ENCODE measurements at regions not wholly inside any gene's neighbourhood (a gene's known extent, or its start where the extent isn't known, plus 50 kb on each side); places are given as distances from the start of the nearest gene placed in this dataset.
A peak's percentile ranks its signal among the peaks of the same experiment; 100 is the strongest.

- Histone ChIP-seq H2BK5ac (ENCODE audit: low read depth, low read length, poor library complexity, severe bottlenecking) (no peak overlapping the region), H3K14ac (replicated peaks; ENCODE audit: low read depth, low read length) (no peak overlapping the region), H3K56ac (ENCODE audit: extremely low read depth, insufficient read depth, low read length) (no peak overlapping the region), H2BK120ac (ENCODE audit: low read depth, low read length) (no peak overlapping the region), H2AK5ac (ENCODE audit: low read depth, low read length) (no peak overlapping the region), H3K18ac (ENCODE audit: low read depth, low read length) (no peak overlapping the region), H3K79me1 (ENCODE audit: low read depth in 1 of 2, low read length in 2 of 2) (no peaks in the 10 kb centered on the region), H3K9me1 (ENCODE audit: insufficient read depth, low read length) (no peaks in the 10 kb centered on the region), H4K5ac (ENCODE audit: low read depth, low read length) (no peak overlapping the region), H2AK9ac (replicated peaks; ENCODE audit: low read depth, low read length, poor library complexity) (no peak overlapping the region), H4K8ac (ENCODE audit: low read depth in 2 of 2, low read length in 2 of 2) (no peak overlapping the region), H3K4me2 (ENCODE audit: low read depth, low read length) (no peak overlapping the region), H2BK15ac (ENCODE audit: low read depth, low read length) (no peak overlapping the region), H3K23ac (ENCODE audit: low read depth, low read length) (no peak overlapping the region), H4K91ac (ENCODE audit: insufficient read depth, low read depth, low read length) (no peak overlapping the region), H3K9me3 (ENCODE audit: control insufficient read depth, insufficient read depth, low read length) (no peaks in the 10 kb centered on the region), H3K27ac (ENCODE audit: insufficient read depth, low read length) (no peak overlapping the region), H4K20me1 (ENCODE audit: insufficient read depth, low read length) (no peaks in the 10 kb centered on the region), H3K9ac (ENCODE audit: low read depth, low read length) (no peak overlapping the region), H2AFZ (replicated peaks; ENCODE audit: low read length, poor library complexity) (no peak overlapping the region), H3K36me3 (ENCODE audit: control insufficient read depth, insufficient read depth, low read length) (no peaks in the 10 kb centered on the region), H3K27me3 (ENCODE audit: control insufficient read depth, insufficient read depth, low read length) (no peaks in the 10 kb centered on the region), H3K4me3 (ENCODE audit: insufficient read depth, low read depth, low read length) (no peak overlapping the region), H3K4ac (ENCODE audit: low read depth, low read length) (no peak overlapping the region), H3K4me1 (ENCODE audit: control insufficient read depth, insufficient read depth, low read length) (no peaks in the 10 kb centered on the region), H2BK20ac (ENCODE audit: low read depth, low read length) (no peak overlapping the region)
- ChIA-PET CTCF (no interaction called here), POLR2A (ENCODE audit: unreplicated experiment) (no interaction called here)
- no peak for TF ChIP-seq RFX5 (IDR thresholded peaks at IDR 0.05; ENCODE audit: low read depth, low read length)
- TF ChIP-seq CEBPB (IDR thresholded peaks at IDR 0.05; ENCODE audit: low read depth, low read length), result peak; percentile 52
- ATAC-seq (ENCODE audit: low read depth) (no peak), DNase-seq (no peak)
- in situ Hi-C loops (cut with MboI; ENCODE audit: low sequenced_read_pairs) (no loop called here), dilution Hi-C loops (cut with HindIII; ENCODE audit: low sequenced_read_pairs, unreplicated experiment) (no loop called here), intact Hi-C loops (cut with micrococcal nuclease) (no loop called here)
- BruUV-seq (replicated peaks), result no TSS peak
Measured at GRCh38 chr3:148435534-148435933, 262.2 kb upstream of the AGTR1 start.

Measured in IMR-90 (cell line).